ENCODE measurements at regions not wholly inside any gene's neighbourhood (a gene's known extent, or its start where the extent isn't known, plus 50 kb on each side); places are given as distances from the start of the nearest gene placed in this dataset.

- no peak overlapping the region for H3K27ac ChIP-seq (ENCODE audit: low read depth, low read length)
- no peak overlapping the region for H3K4me3 ChIP-seq (ENCODE audit: low read depth, low read length)
- H3K9ac ChIP-seq (ENCODE audit: low read length): no peak overlapping the region
- no peaks in the 10 kb centered on the region for H3K36me3 ChIP-seq (ENCODE audit: control insufficient read depth, insufficient read depth, low read length)
- no peaks in the 10 kb centered on the region for H3K9me3 ChIP-seq (ENCODE audit: control insufficient read depth, insufficient read depth, low read depth, low read length)
- no peaks in the 10 kb centered on the region for H3K27me3 ChIP-seq (ENCODE audit: control insufficient read depth, insufficient read depth, low read length)
- peaks cover 26% of the 10 kb centered on the region for H3K4me1 ChIP-seq (ENCODE audit: control insufficient read depth, insufficient read depth, low read length)
Observed at GRCh38 chr6:139939189-139939979, 564.9 kb upstream of the CITED2 start.

GRCh38 chr6:139932671-139933070 lies 558.2 kb upstream of the CITED2 start:
- no peaks in the 10 kb centered on the region for H3K9me3 ChIP-seq (ENCODE audit: control insufficient read depth, insufficient read depth, low read depth, low read length)
- H3K4me3 ChIP-seq (ENCODE audit: low read depth, low read length): no peak overlapping the region
- H3K36me3 ChIP-seq (ENCODE audit: control insufficient read depth, insufficient read depth, low read length): no peaks in the 10 kb centered on the region
- no peaks in the 10 kb centered on the region for H3K27me3 ChIP-seq (ENCODE audit: control insufficient read depth, insufficient read depth, low read length)
- no peaks in the 10 kb centered on the region for H3K4me1 ChIP-seq (ENCODE audit: control insufficient read depth, insufficient read depth, low read length)
- no peak overlapping the region for H3K27ac ChIP-seq (ENCODE audit: low read depth, low read length)
- H3K9ac ChIP-seq (ENCODE audit: low read length): no peak overlapping the region

GRCh38 chr6:139931747-139932146 lies 557.3 kb upstream of the CITED2 start:
- Histone ChIP-seq H3K27me3 (ENCODE audit: control insufficient read depth, insufficient read depth, low read length) (no peaks in the 10 kb centered on the region), H3K9me3 (ENCODE audit: control insufficient read depth, insufficient read depth, low read depth, low read length) (no peaks in the 10 kb centered on the region), H3K36me3 (ENCODE audit: control insufficient read depth, insufficient read depth, low read length) (no peaks in the 10 kb centered on the region), H3K4me1 (ENCODE audit: control insufficient read depth, insufficient read depth, low read length) (no peaks in the 10 kb centered on the region), H3K27ac (ENCODE audit: low read depth, low read length) (no peak overlapping the region), H3K4me3 (ENCODE audit: low read depth, low read length) (no peak overlapping the region), H3K9ac (ENCODE audit: low read length) (no peak overlapping the region)

GRCh38 chr6:139927742-139928305 lies 553.4 kb upstream of the CITED2 start:
- Histone ChIP-seq H3K4me3 (ENCODE audit: low read depth, low read length) (no peak overlapping the region), H3K27me3 (ENCODE audit: control insufficient read depth, insufficient read depth, low read length) (no peaks in the 10 kb centered on the region), H3K9me3 (ENCODE audit: control insufficient read depth, insufficient read depth, low read depth, low read length) (no peaks in the 10 kb centered on the region), H3K4me1 (ENCODE audit: control insufficient read depth, insufficient read depth, low read length) (no peaks in the 10 kb centered on the region), H3K27ac (ENCODE audit: low read depth, low read length) (no peak overlapping the region), H3K36me3 (ENCODE audit: control insufficient read depth, insufficient read depth, low read length) (no peaks in the 10 kb centered on the region), H3K9ac (ENCODE audit: low read length) (no peak overlapping the region)

GRCh38 chr6:139927236-139927635 lies 552.8 kb upstream of the CITED2 start:
- Histone ChIP-seq H3K36me3 (ENCODE audit: control insufficient read depth, insufficient read depth, low read length) (no peaks in the 10 kb centered on the region), H3K9me3 (ENCODE audit: control insufficient read depth, insufficient read depth, low read depth, low read length) (no peaks in the 10 kb centered on the region), H3K4me3 (ENCODE audit: low read depth, low read length) (no peak overlapping the region), H3K27ac (ENCODE audit: low read depth, low read length) (no peak overlapping the region), H3K9ac (ENCODE audit: low read length) (no peak overlapping the region), H3K27me3 (ENCODE audit: control insufficient read depth, insufficient read depth, low read length) (no peaks in the 10 kb centered on the region), H3K4me1 (ENCODE audit: control insufficient read depth, insufficient read depth, low read length) (no peaks in the 10 kb centered on the region)

GRCh38 chr6:139926711-139927110 lies 552.3 kb upstream of the CITED2 start:
- H3K4me1 ChIP-seq (ENCODE audit: control insufficient read depth, insufficient read depth, low read length): no peaks in the 10 kb centered on the region
- no peaks in the 10 kb centered on the region for H3K27me3 ChIP-seq (ENCODE audit: control insufficient read depth, insufficient read depth, low read length)
- H3K4me3 ChIP-seq (ENCODE audit: low read depth, low read length): no peak overlapping the region
- no peak overlapping the region for H3K27ac ChIP-seq (ENCODE audit: low read depth, low read length)
- H3K36me3 ChIP-seq (ENCODE audit: control insufficient read depth, insufficient read depth, low read length): no peaks in the 10 kb centered on the region
- H3K9me3 ChIP-seq (ENCODE audit: control insufficient read depth, insufficient read depth, low read depth, low read length): no peaks in the 10 kb centered on the region
- H3K9ac ChIP-seq (ENCODE audit: low read length): no peak overlapping the region

GRCh38 chr6:139925894-139926641 lies 551.6 kb upstream of the CITED2 start:
- Histone ChIP-seq H3K9me3 (ENCODE audit: control insufficient read depth, insufficient read depth, low read depth, low read length) (no peaks in the 10 kb centered on the region), H3K27ac (ENCODE audit: low read depth, low read length) (no peak overlapping the region)

GRCh38 chr6:139923964-139924475 lies 549.6 kb upstream of the CITED2 start:
- no peaks in the 10 kb centered on the region for H3K36me3 ChIP-seq (ENCODE audit: control insufficient read depth, insufficient read depth, low read length)
- H3K27me3 ChIP-seq (ENCODE audit: control insufficient read depth, insufficient read depth, low read length): no peaks in the 10 kb centered on the region
- no peaks in the 10 kb centered on the region for H3K9me3 ChIP-seq (ENCODE audit: control insufficient read depth, insufficient read depth, low read depth, low read length)
- 0 out of 2 replicates have a peak, but pooled peaks cover 8% of the 10 kb centered on the region for H3K4me1 ChIP-seq (ENCODE audit: control insufficient read depth, insufficient read depth, low read length)
- H3K9ac ChIP-seq (ENCODE audit: low read length): no peak overlapping the region
- H3K4me3 ChIP-seq (ENCODE audit: low read depth, low read length): no peak overlapping the region
- no peak overlapping the region for H3K27ac ChIP-seq (ENCODE audit: low read depth, low read length)

More at GRCh38 chr6:139925894-139926641, 551.6 kb upstream of the CITED2 start:
- H3K27me3 ChIP-seq (ENCODE audit: control insufficient read depth, insufficient read depth, low read length): no peaks in the 10 kb centered on the region
- no peak overlapping the region for H3K9ac ChIP-seq (ENCODE audit: low read length)
- H3K4me1 ChIP-seq (ENCODE audit: control insufficient read depth, insufficient read depth, low read length): no peaks in the 10 kb centered on the region
- no peak overlapping the region for H3K4me3 ChIP-seq (ENCODE audit: low read depth, low read length)
- no peaks in the 10 kb centered on the region for H3K36me3 ChIP-seq (ENCODE audit: control insufficient read depth, insufficient read depth, low read length)

- no peak overlapping the region for H3K27ac ChIP-seq (ENCODE audit: low read depth, low read length)
- H3K9me3 ChIP-seq (ENCODE audit: control insufficient read depth, insufficient read depth, low read depth, low read length): no peaks in the 10 kb centered on the region
- H3K4me3 ChIP-seq (ENCODE audit: low read depth, low read length): no peak overlapping the region
- no peak overlapping the region for H3K9ac ChIP-seq (ENCODE audit: low read length)
- no peaks in the 10 kb centered on the region for H3K27me3 ChIP-seq (ENCODE audit: control insufficient read depth, insufficient read depth, low read length)
- no peaks in the 10 kb centered on the region for H3K36me3 ChIP-seq (ENCODE audit: control insufficient read depth, insufficient read depth, low read length)
- H3K4me1 ChIP-seq (ENCODE audit: control insufficient read depth, insufficient read depth, low read length): peaks cover 10% of the 10 kb centered on the region; the same call in 1 of the 2 replicates
Observed at GRCh38 chr6:139922236-139922635, 547.8 kb upstream of the CITED2 start.

- Histone ChIP-seq H3K27me3 (ENCODE audit: control insufficient read depth, insufficient read depth, low read length) (no peaks in the 10 kb centered on the region), H3K4me1 (ENCODE audit: control insufficient read depth, insufficient read depth, low read length) (peaks cover 10% of the 10 kb centered on the region; the same call in 1 of the 2 replicates), H3K9ac (ENCODE audit: low read length) (no peak overlapping the region), H3K36me3 (ENCODE audit: control insufficient read depth, insufficient read depth, low read length) (no peaks in the 10 kb centered on the region), H3K9me3 (ENCODE audit: control insufficient read depth, insufficient read depth, low read depth, low read length) (no peaks in the 10 kb centered on the region), H3K27ac (ENCODE audit: low read depth, low read length) (no peak overlapping the region), H3K4me3 (ENCODE audit: low read depth, low read length) (no peak overlapping the region)
Observed at GRCh38 chr6:139920776-139921100, 546.3 kb upstream of the CITED2 start.
